ENCODE measurements at regions not wholly inside any gene's neighbourhood (a gene's known extent, or its start where the extent isn't known, plus 50 kb on each side); places are given as distances from the start of the nearest gene placed in this dataset.

- no peak for TF ChIP-seq CTCF (IDR thresholded peaks at IDR 0.05; ENCODE audit: low read depth, low read length, missing control alignments)
- DNase-seq (ENCODE audit: extremely low read depth, low read depth): no peak
- no peak overlapping the region for H3K4me3 ChIP-seq (replicated peaks; ENCODE audit: low read depth, low read length)
These were observed 189.7 kb upstream of the ZFHX3 start for GRCh38 chr16:73237601-73238000.

DNA sequence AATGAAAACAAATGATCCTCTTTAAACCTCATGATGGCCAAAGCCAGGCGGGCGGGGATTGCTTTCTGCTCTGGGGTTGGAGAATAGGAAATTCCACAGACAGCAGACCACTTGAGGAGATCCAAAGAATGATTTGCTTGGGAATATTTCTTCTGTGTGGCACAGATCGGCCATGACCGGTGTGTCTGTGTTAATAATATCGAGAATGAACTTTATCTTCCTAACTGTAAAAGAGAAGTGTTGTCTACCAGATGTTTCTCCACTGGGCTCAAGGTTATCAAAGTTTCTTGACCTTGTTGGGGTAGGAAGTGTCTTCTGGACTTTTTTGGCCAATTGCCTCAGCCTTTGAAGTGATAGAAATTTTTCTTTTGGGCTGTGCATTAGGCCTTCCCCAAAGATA lies 186.6 kb upstream of the ZFHX3 start:
- no peak for TF ChIP-seq CTCF (IDR thresholded peaks at IDR 0.05; ENCODE audit: low read depth, low read length, missing control alignments)
- H3K4me3 ChIP-seq (replicated peaks; ENCODE audit: low read depth, low read length): no peak overlapping the region
- no peak for DNase-seq (ENCODE audit: extremely low read depth, low read depth)

DNA sequence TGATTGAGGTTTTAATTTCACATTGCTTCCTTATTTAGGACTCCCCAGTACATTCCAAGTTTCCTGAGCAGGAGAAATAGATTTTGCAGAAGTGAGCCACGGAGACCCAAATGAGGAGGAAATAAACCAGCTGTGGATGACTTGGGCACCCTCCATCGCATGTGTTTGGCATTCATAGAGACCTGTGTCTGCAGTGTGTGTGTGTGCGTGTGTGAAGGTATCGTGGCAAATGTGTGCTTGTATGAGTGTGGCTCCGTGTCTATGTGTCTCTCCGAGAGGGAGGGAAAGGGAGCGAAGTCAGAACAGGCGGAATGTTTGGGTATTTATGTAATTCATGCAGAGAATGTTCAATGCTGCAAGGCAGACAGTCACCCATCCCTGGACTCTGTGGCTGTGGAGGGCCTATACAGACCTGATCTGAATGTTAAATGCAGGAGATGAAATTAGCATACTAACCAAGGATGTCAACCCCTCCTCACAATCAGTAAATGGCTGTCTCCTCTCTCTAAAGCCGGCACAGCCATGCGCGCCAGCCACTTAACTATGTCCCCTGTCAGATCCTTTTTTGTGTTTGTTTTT lies 186.0 kb upstream of the ZFHX3 start:
- no peak overlapping the region for H3K4me3 ChIP-seq (replicated peaks; ENCODE audit: low read depth, low read length)
- DNase-seq (ENCODE audit: extremely low read depth, low read depth): no peak
- TF ChIP-seq CTCF (IDR thresholded peaks at IDR 0.05; ENCODE audit: low read depth, low read length, missing control alignments): no peak

- no peak overlapping the region for H3K4me3 ChIP-seq (replicated peaks; ENCODE audit: low read depth, low read length)
- no peak for TF ChIP-seq CTCF (IDR thresholded peaks at IDR 0.05; ENCODE audit: low read depth, low read length, missing control alignments)
- DNase-seq (ENCODE audit: extremely low read depth, low read depth): no peak
These were observed 185.4 kb upstream of the ZFHX3 start for GRCh38 chr16:73233329-73233765.

- no peak overlapping the region for H3K4me3 ChIP-seq (replicated peaks; ENCODE audit: low read depth, low read length)
- no peak for TF ChIP-seq CTCF (IDR thresholded peaks at IDR 0.05; ENCODE audit: low read depth, low read length, missing control alignments)
- DNase-seq (ENCODE audit: extremely low read depth, low read depth): peak; percentile 82
These were observed 184.8 kb upstream of the ZFHX3 start for GRCh38 chr16:73232555-73233328.

GRCh38 chr16:73231944-73232554 lies 184.1 kb upstream of the ZFHX3 start:
- DNase-seq (ENCODE audit: extremely low read depth, low read depth): no peak
- TF ChIP-seq CTCF (IDR thresholded peaks at IDR 0.05; ENCODE audit: low read depth, low read length, missing control alignments): no peak
- no peak overlapping the region for H3K4me3 ChIP-seq (replicated peaks; ENCODE audit: low read depth, low read length)

Data from HFF-Myc (cell line).